Neuronal stem cell (in vitro differentiated cells): ENCODE measurements at regions not wholly inside any gene's neighbourhood (a gene's known extent, or its start where the extent isn't known, plus 50 kb on each side); places are given as distances from the start of the nearest gene placed in this dataset.

Source experiments
- DNase-seq: peaks from one replicate; pipeline ENCODE4 v3.0.0-alpha.2; 2013; ENCODE audit warnings: low spot score
- H2AFZ ChIP-seq: one replicate; pipeline ENCODE4 v1.6.1; 2013; ENCODE audit warnings: mild to moderate bottlenecking, low read length, inconsistent platforms
- H2AK5ac ChIP-seq: 2 replicates; pipeline ENCODE4 v1.6.1; 2013; ENCODE audit warnings: low read depth, mild to moderate bottlenecking, inconsistent platforms, low read length, moderate library complexity, mixed read lengths
- H2BK120ac ChIP-seq: 2 replicates; pipeline ENCODE4 v1.6.1; 2013; ENCODE audit warnings: low read depth, mild to moderate bottlenecking, inconsistent platforms, low read length, moderate library complexity, mixed read lengths
- H2BK12ac ChIP-seq: one replicate; pipeline ENCODE4 v1.6.1; 2013; ENCODE audit warnings: low read length, inconsistent platforms
- H2BK15ac ChIP-seq: 2 replicates; pipeline ENCODE4 v1.6.1; 2013; ENCODE audit warnings: mild to moderate bottlenecking, low read length, inconsistent platforms, mixed read lengths
- H2BK5ac ChIP-seq: one replicate; pipeline ENCODE4 v1.6.1; 2013; ENCODE audit warnings: inconsistent platforms, mild to moderate bottlenecking, low read length, moderate library complexity
- H3K14ac ChIP-seq: one replicate; pipeline ENCODE4 v1.6.1; 2013; ENCODE audit warnings: low read length, inconsistent platforms
- H3K18ac ChIP-seq: 2 replicates; pipeline ENCODE4 v1.6.1; 2013; ENCODE audit warnings: low read length, inconsistent platforms
- H3K23ac ChIP-seq: 2 replicates; pipeline ENCODE4 v1.6.1; 2013; ENCODE audit warnings: low read depth, mild to moderate bottlenecking, mixed read lengths, low read length, inconsistent platforms; ENCODE audit not compliant: poor library complexity
- H3K27ac ChIP-seq: replicated peaks from 3 replicates; pipeline ENCODE4 v1.5.1; 2013; ENCODE audit warnings: low read length, inconsistent platforms
- H3K27me3 ChIP-seq, 3 experiments: 2 replicates each; pipeline ENCODE4 v1.6.1; 2013; ENCODE audit warnings: low read length in 3 of 3, mild to moderate bottlenecking in 2 of 3, inconsistent platforms in 1 of 3, low read depth in 1 of 3, mixed read lengths in 1 of 3, moderate library complexity in 1 of 3; ENCODE audit not compliant: control insufficient read depth in 3 of 3, insufficient read depth in 3 of 3
- H3K36me3 ChIP-seq, 2 donors: replicated peaks in 1 of 2; 2 replicates each; pipeline ENCODE4 v1.6.1; 2013; ENCODE audit warnings: low read length in 2 of 2; ENCODE audit not compliant: control insufficient read depth in 2 of 2, insufficient read depth in 2 of 2
- H3K4ac ChIP-seq: 2 replicates; pipeline ENCODE4 v1.6.1; 2013; ENCODE audit warnings: inconsistent platforms, mild to moderate bottlenecking, low read length, moderate library complexity
- H3K4me1 ChIP-seq, 2 donors: 1 replicate in 1 of 2; 2 replicates in 1 of 2; pipeline ENCODE4 v1.6.1; 2013; ENCODE audit warnings: low read length in 2 of 2, low read depth in 1 of 2; ENCODE audit not compliant: control insufficient read depth in 2 of 2, insufficient read depth in 1 of 2
- H3K4me2 ChIP-seq: one replicate; pipeline ENCODE4 v1.6.1; 2013; ENCODE audit warnings: mild to moderate bottlenecking, low read length, inconsistent platforms; ENCODE audit not compliant: insufficient read depth, poor library complexity, severe bottlenecking
- H3K4me3 ChIP-seq, 2 donors: 2 replicates each; pipeline ENCODE4 v1.5.1; 2013; ENCODE audit warnings: low read length in 2 of 2, mild to moderate bottlenecking in 2 of 2, inconsistent platforms in 1 of 2, moderate library complexity in 1 of 2
- H3K79me1 ChIP-seq: one replicate; pipeline ENCODE4 v1.6.1; 2013; ENCODE audit warnings: low read depth, mild to moderate bottlenecking, inconsistent platforms, low read length, moderate library complexity
- H3K9ac ChIP-seq: one replicate; pipeline ENCODE4 v1.6.1; 2013; ENCODE audit warnings: mild to moderate bottlenecking, low read depth, low read length, inconsistent platforms; ENCODE audit not compliant: poor library complexity
- H3K9me3 ChIP-seq, 2 donors: replicated peaks in 1 of 2; 2 replicates each; pipeline versions ENCODE3 to v1.6.1; 2013; ENCODE audit warnings: low read length in 2 of 2, mild to moderate bottlenecking in 2 of 2, inconsistent platforms in 1 of 2, low read depth in 1 of 2, mixed read lengths in 1 of 2, moderate library complexity in 1 of 2; ENCODE audit not compliant: control insufficient read depth in 2 of 2, insufficient read depth in 1 of 2
- H4K8ac ChIP-seq: one replicate; pipeline ENCODE4 v1.6.1; 2013; ENCODE audit warnings: low read depth, mild to moderate bottlenecking, inconsistent platforms, low read length, moderate library complexity
- H4K91ac ChIP-seq: one replicate; pipeline ENCODE4 v1.6.1; 2013; ENCODE audit warnings: low read length, low read depth, mild to moderate bottlenecking, inconsistent platforms; ENCODE audit not compliant: poor library complexity
- WGBS, 2 donors: extraction: QIAGEN DNeasy Blood & Tissue Kit; methylation state at CpG; one replicate each; pipeline ENCODE4 v1.1.7; 2013; ENCODE audit warnings: missing lambda C conversion rate in 2 of 2, mixed read lengths in 1 of 2; ENCODE audit not compliant: insufficient read length in 2 of 2, insufficient replicate concordance in 1 of 2; ENCODE audit errors: extremely low coverage in 2 of 2; 5-methylcytosine and 5-hydroxymethylcytosine counted together

GRCh38 chr6:164578616-164579015, 730.8 kb downstream of the C6orf118 start:
- Histone ChIP-seq H2BK120ac (no peak overlapping the region), H3K27ac (no peak overlapping the region), H3K4me2 (no peak overlapping the region)

DNA sequence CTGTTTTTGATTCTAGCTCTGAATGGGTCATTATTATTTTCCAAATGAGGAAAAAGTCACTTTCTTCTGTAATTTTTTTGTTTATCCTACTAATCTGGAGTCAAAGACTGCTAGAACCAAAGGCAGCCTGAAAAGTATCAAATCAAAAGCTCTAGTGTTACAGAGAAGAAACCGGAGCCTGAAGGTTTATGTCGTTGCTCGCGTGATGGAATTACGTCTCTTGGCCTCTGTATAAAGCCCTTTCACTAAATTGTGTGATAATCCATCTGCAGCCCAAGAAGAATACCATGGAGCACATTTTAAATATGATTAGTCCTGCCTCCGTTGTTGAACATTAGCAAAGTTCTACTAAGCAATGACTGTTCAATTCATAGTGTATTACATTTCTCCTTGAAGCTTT, 738.6 kb downstream of the C6orf118 start:
- H3K4ac ChIP-seq = no peak overlapping the region
- no peak overlapping the region for H2AK5ac ChIP-seq
- H2AFZ ChIP-seq = no peak overlapping the region
- no peak overlapping the region for H3K23ac ChIP-seq
- H3K14ac ChIP-seq = no peak overlapping the region
- H3K9ac ChIP-seq = no peak overlapping the region
- no peaks in the 10 kb centered on the region for H3K27me3 ChIP-seq
- no peak overlapping the region for H3K27ac ChIP-seq
- peaks cover 0 to 3% of the 10 kb centered on the region in 2 donors for H3K4me1 ChIP-seq
- H3K36me3 ChIP-seq = no peaks in the 10 kb centered on the region
- no peak overlapping the region for H2BK5ac ChIP-seq
- H3K4me2 ChIP-seq = no peak overlapping the region
- H2BK15ac ChIP-seq = no peak overlapping the region
- no peak overlapping the region for H2BK120ac ChIP-seq
- peaks cover 2 to 37% of the 10 kb centered on the region in 2 donors for H3K9me3 ChIP-seq
- no peak overlapping the region for H2BK12ac ChIP-seq
- H4K91ac ChIP-seq = no peak overlapping the region
- no CpG with 5 or more reads among the region's 6 CpGs for WGBS, 2 donors
- H3K4me3 ChIP-seq = no peak overlapping the region
- no peak overlapping the region for H4K8ac ChIP-seq
- H3K18ac ChIP-seq = no peak overlapping the region
- H3K79me1 ChIP-seq = no peaks in the 10 kb centered on the region
- no peak for DNase-seq

More at GRCh38 chr6:164578616-164579015, 730.8 kb downstream of the C6orf118 start:
- Histone ChIP-seq H3K79me1 (no peaks in the 10 kb centered on the region), H3K36me3 (no peaks in the 10 kb centered on the region), H4K91ac (no peak overlapping the region), H2BK15ac (no peak overlapping the region), H2AFZ (no peak overlapping the region), H4K8ac (no peak overlapping the region), H3K4me3 (no peak overlapping the region), H2BK12ac (no peak overlapping the region), H3K23ac (no peak overlapping the region), H3K27me3 (no peaks in the 10 kb centered on the region), H3K18ac (no peak overlapping the region), H3K9ac (no peak overlapping the region), H3K4me1 (no peaks in the 10 kb centered on the region), H3K4ac (no peak overlapping the region), H3K14ac (no peak overlapping the region), H2BK5ac (no peak overlapping the region), H2AK5ac (no peak overlapping the region), H3K9me3 (peaks cover 11 to 20% of the 10 kb centered on the region in 2 donors)
- no peak for DNase-seq
- WGBS, 2 donors = no CpG with 5 or more reads among the region's 3 CpGs

GRCh38 chr6:164569509-164569908, 739.9 kb downstream of the C6orf118 start:
- Histone ChIP-seq H3K4me2 (no peak overlapping the region), H3K36me3 (no peaks in the 10 kb centered on the region), H3K23ac (no peak overlapping the region), H3K27ac (no peak overlapping the region), H4K91ac (no peak overlapping the region), H2BK5ac (no peak overlapping the region), H3K4me1 (peaks cover 3 to 8% of the 10 kb centered on the region in 2 donors), H4K8ac (no peak overlapping the region), H3K4me3 (no peak overlapping the region), H3K27me3 (no peaks in the 10 kb centered on the region), H3K4ac (no peak overlapping the region), H3K18ac (no peak overlapping the region), H3K9ac (no peak overlapping the region), H2AFZ (peak overlapping the region; percentile 68), H2BK120ac (no peak overlapping the region), H3K79me1 (no peaks in the 10 kb centered on the region), H3K9me3 (peaks cover 2 to 41% of the 10 kb centered on the region in 2 donors), H2BK15ac (no peak overlapping the region), H2AK5ac (no peak overlapping the region), H3K14ac (no peak overlapping the region), H2BK12ac (no peak overlapping the region)
- DNase-seq = no peak
- WGBS, 2 donors = no CpG with 5 or more reads among the region's 1 CpG

- DNase-seq = peak; percentile 88
- peak overlapping the region; percentile 78 for H3K27ac ChIP-seq
- H2BK12ac ChIP-seq = no peak overlapping the region
- H3K36me3 ChIP-seq = no peaks in the 10 kb centered on the region
- no peak overlapping the region for H2BK5ac ChIP-seq
- H3K9me3 ChIP-seq = peaks cover 13 to 47% of the 10 kb centered on the region in 2 donors
- no peak overlapping the region for H3K4me2 ChIP-seq
- no peak overlapping the region for H2BK15ac ChIP-seq
- no CpG with 5 or more reads among the region's 2 CpGs for WGBS, 2 donors
- no peak overlapping the region for H3K4me3 ChIP-seq
- H3K18ac ChIP-seq = no peak overlapping the region
- H3K9ac ChIP-seq = no peak overlapping the region
- no peak overlapping the region for H3K4ac ChIP-seq
- no peak overlapping the region for H2AK5ac ChIP-seq
- no peaks in the 10 kb centered on the region for H3K27me3 ChIP-seq
- no peaks in the 10 kb centered on the region for H3K79me1 ChIP-seq
- H2BK120ac ChIP-seq = no peak overlapping the region
- peak overlapping the region; percentile 2 for H2AFZ ChIP-seq
- H4K8ac ChIP-seq = no peak overlapping the region
- no peak overlapping the region for H3K14ac ChIP-seq
- H3K23ac ChIP-seq = no peak overlapping the region
- H3K4me1 ChIP-seq = peaks cover 4 to 14% of the 10 kb centered on the region in 2 donors
- H4K91ac ChIP-seq = no peak overlapping the region
Measured at GRCh38 chr6:164563924-164564323, 745.5 kb downstream of the C6orf118 start.
